GM11168 (cell line): ENCODE measurements at regions not wholly inside any gene's neighbourhood (a gene's known extent, or its start where the extent isn't known, plus 50 kb on each side); places are given as distances from the start of the nearest gene placed in this dataset.
"Not testable (repeated sequence)": the region's sequence is repeated elsewhere in the genome, so short reads cannot be mapped to it uniquely, and the experiment has no call there.

ENCODE experiments used
- in situ Hi-C: fragments of 300-500 bp; cut with MboI; formaldehyde crosslinking; loops from one replicate; pipeline ENCODE4 v1.12.0; 2022; ENCODE audit warnings: low sequenced_read_pairs; ENCODE audit not compliant: unreplicated experiment

DNA sequence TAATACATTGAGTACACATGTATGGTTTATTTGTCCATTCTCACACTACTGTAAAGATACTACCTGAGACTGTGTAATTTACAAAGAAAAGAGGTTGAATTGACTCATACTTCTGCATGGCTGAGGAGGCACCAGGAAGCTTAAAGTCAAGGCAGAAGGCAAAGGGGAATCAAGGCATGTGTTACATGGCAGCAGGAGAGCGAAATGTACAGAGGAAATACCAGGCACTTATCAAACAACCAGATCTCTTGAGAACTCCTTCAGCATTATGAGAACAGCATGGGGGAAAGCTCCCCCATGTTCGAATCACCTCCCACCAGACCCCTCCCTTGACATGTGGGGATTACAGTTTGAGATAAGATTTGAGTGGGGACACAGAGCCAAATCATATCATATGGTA is 666.3 kb downstream of the ZBBX start:
- in situ Hi-C loops = no loop called here

DNA sequence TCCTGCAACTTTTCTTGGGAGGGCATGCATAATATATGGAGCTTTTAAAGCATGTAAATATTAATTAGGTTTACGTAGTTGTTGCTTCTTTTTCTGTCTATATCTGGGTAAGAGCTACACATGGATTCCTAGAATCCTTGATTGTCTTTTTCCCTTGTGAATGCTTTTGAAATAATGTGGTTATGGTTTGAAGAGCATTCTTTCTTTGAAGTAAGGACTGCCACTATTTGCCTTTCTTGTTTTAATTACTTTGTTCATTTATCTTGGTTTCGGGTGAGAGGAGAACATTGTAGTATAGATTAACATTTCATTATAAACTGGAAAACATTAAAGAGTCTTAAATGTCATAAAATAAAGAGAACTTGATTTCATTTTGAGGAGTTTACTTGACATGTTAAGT is 674.0 kb downstream of the ZBBX start:
- in situ Hi-C loops = no loop called here

- in situ Hi-C loops = loop anchor here (10.0 kb wide), 1 partner anchor 743 kb away; no protein-coding TSS in a partner anchor
These were observed 682.6 kb downstream of the ZBBX start for GRCh38 chr3:166697495-166697894.

- in situ Hi-C loops = loop anchor here (10.0 kb wide), 1 partner anchor 741 kb away; no protein-coding TSS in a partner anchor
These were observed 684.0 kb downstream of the ZBBX start for GRCh38 chr3:166696103-166696502.

DNA sequence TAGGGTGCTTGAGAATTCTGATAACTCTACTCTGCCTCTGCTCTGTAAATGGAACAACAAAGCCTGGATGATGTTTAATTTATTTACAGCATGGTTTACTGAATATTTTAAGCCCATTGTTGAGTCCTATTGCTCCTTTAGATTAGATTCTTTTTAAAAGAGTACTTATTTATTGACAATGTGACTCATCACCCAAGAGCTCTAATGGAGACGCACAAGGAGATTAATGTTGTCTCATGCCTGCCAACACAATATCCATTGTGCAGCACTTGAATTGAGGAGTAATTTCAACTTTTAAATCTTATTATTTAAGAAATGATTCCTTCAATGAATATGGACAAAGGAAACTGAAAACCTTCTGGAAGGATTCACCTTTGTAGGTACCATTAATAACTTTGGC is 691.4 kb downstream of the ZBBX start:
- in situ Hi-C loops = no loop called here

DNA sequence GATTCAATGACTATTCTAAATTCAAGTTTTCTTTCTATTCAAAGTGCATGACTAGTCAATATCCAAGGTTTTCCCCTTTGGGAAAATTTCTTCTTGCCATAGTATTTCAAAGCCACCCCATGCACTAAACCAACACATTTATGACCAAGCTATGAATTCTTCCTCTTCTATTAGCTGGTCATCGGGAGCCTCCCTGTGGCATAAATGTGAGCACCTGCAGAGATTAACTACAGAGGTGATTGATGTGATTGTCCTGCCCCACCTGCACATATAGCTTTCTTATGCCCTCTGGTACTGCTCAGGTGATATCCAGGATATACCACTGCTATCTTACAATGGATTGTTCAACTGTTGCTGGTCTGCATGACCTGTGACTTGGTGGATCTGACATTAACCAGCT is 694.9 kb downstream of the ZBBX start:
- in situ Hi-C loops = no loop called here

GRCh38 chr3:166684077-166684476 is 696.0 kb downstream of the ZBBX start:
- in situ Hi-C loops = not testable (repeated sequence)

- in situ Hi-C loops = no loop called here
These were observed 710.3 kb downstream of the ZBBX start for GRCh38 chr3:166669781-166670180.

DNA sequence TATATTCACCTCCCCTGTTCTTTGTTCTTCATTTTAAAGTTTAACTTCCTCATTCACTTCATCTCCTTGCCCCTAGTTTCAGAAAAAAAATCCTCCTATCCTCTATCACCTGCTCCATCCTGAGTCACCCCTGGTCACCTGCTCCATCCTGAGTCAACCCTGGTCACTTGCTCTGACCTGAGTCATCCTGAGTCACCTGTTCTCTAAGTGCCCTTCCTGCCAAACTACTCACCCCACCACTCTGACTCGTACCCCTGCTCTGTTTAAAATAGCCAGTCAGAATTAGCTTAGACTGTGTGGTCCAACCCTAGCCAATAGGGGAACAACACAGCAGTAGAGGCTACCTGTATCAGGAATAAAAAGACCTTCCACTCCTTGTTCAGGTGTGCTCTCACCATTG is 716.9 kb downstream of the ZBBX start:
- in situ Hi-C loops = no loop called here

DNA sequence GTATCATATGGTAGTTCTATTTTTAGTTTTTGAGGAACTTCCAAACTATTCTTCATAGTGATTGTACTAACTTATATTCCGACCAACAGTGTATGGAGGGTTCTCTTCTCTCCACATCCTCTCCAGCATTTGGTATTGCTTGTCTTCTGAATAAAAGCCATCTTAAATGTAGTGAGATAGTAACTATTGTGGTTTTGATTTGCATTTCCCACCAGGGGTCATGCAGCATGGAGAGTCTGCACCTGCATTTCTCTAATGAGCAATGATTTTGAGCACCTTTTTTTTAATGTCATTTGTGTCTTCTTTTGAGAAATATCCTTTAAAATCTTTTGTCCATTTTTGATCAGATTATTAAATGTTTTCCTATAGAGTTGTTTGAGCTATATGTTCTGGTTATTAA is 718.5 kb downstream of the ZBBX start:
- in situ Hi-C loops = no loop called here

GRCh38 chr3:166660962-166661361 is 719.1 kb downstream of the ZBBX start:
- in situ Hi-C loops = no loop called here

DNA sequence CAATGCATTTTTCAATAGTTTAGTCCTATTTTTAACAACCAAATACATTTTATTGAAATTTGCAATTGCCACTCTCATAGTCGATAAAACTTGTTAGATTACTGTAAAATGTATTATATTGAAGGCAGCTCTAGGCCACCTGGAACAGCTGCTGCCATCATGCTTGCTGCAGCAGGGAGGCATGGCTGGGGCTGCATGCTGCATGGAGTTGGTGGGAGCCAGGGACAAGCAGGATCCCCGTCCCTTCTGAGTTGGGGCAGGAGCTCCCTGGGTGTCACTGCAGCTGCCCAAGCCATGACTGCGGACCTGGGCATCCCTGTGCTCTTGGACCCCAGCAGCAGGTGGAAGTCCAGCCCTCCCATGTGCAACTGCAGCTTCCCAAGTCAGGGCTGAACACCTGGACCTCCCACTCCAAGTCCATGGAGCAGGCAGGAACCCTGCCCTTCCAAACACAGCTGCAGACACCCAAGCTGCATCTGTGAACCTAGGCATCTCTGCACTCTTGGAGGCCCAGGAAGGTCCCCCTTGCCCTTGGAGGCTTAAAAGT is 742.0 kb downstream of the ZBBX start:
- in situ Hi-C loops = no loop called here

DNA sequence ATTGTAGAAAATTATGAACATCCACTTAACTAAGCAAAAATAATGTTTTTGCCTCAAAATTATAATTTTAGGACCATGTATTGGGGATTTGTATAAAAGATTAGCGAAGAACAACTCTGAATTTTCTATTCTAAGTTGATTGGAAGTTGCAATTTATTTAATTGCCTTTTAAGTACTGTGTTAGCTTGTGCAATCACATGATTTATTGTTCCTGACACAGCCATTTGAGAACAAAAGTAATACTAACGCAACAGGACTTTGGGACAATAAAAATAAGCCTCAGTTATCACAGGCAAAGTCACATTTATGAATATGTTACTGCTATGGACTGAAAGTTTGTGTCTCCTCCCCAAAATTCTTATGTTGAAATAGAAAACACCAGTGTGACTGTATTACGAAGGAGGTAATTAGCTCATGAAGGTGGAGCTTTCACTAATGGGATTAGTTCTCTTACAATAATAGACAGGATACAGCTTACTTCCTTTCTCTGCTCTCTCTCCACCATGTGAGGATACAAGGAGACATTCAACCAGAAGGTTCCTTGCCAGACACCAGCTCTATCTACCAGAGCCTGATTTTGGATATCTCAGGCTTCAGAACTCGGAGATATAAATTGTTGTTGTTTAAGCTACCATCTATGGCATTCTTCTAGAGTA is 745.9 kb downstream of the ZBBX start:
- in situ Hi-C loops = no loop called here

GRCh38 chr3:166630190-166630589 is 749.9 kb downstream of the ZBBX start:
- in situ Hi-C loops = no loop called here

GRCh38 chr3:166613365-166613764 is 766.7 kb downstream of the ZBBX start:
- in situ Hi-C loops = no loop called here

DNA sequence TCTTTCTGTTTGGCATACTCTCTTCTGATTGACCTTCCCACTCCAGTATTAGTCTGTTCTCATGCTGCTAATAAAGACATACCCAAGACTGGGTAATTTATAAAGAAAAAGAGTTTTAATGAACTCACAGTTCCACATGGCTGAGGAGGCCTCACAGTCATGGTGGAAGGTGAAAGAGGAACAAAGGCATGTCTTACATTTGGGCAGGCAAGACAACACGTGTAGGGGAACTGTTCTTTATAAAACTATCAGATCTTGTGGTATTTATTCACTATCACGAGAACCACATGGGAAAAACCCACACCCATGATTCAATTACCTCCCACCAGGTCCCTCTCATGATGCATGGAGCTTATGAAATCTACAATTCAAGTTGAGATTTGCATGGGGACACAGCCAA is 767.3 kb downstream of the ZBBX start:
- in situ Hi-C loops = not testable (repeated sequence)

DNA sequence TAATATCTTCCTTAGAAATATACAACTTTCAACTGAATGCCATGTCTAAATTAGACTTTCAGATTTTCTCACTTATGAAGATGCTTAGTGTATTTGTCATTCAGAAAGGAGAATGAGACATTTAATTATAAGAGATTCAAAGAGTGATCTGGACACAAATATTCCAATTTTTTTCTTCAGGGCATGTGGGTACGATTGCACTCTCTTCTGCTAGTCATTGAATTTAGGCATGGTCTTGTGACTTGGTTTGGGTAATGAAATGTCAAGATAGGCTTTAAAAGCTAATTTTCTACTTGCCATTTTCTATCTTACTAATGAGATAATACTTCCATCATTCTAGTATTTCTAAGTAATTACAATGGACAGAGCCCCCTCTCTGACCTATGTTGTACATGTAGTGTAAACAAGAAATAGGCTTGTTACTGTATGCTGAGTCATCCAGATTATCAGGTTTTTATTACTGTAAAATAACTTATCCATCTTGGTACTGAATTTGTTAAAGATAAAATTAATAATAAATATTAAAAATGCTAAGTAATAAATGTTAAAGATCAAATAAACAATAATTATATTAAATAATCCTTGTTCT is 770.8 kb upstream of the BCHE start:
- in situ Hi-C loops = no loop called here

DNA sequence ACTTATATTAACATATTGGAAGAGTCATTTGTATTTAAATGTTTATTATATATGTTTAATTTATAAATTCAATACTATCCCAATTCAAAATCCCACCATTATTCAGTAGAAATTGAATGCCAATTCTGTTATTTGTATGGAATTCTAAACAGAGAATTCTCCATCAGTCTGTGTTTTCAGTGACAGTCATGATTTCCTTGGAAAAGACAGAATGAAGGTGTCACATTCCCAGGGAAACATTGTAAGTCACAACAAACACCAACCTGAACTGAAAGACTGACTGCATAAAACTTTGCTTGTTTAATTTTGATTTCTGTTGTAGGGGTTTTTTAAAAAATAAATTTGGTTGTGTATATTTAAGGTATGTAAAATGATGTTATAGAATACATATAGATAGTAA is 769.8 kb upstream of the BCHE start:
- in situ Hi-C loops = no loop called here

- in situ Hi-C loops = no loop called here
These were observed 756.6 kb upstream of the BCHE start for GRCh38 chr3:166593776-166594175.

- in situ Hi-C loops = no loop called here
These were observed 745.0 kb upstream of the BCHE start for GRCh38 chr3:166582236-166582635.

- in situ Hi-C loops = no loop called here
These were observed 743.3 kb upstream of the BCHE start for GRCh38 chr3:166580561-166580960.

DNA sequence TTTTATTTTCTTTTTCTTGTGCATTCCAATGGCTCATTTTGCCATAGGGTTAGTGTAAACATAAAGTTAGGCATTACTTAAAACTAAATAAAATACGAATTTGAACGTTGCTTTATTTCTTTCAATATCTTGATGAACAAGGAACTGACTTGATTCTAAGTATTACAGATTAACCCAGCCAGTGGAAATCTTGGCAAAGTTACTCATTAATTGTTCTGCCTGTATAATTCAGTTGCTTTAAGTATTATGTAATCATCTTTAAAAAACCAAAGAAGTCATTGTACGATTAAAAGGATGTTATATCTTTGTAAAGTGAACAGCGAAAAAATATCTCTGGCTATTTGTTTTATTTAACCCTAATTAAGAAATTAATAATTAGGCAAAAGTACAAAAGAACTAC is 737.9 kb upstream of the BCHE start:
- in situ Hi-C loops = no loop called here
